ENCODE measurements at regions not wholly inside any gene's neighbourhood (a gene's known extent, or its start where the extent isn't known, plus 50 kb on each side); places are given as distances from the start of the nearest gene placed in this dataset.

DNA sequence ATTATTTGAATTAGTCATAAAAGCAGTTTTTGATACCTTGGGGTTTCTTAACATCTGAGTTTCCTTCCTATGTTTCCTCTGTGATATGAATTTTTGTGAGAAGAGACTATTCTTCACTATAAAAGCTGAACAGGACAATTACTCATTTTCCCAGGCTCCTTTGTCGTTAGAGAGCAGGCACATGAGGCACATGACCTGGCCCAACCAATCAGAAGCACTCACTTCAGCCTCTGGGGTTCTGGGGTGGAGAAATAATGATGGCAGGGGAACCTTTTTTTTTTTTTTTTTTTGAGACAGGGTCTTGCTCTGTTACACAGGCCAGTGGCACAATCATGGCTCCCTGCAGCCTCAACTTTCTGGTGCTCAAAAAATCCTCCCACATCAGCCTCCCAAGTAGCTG lies 145.5 kb upstream of the ASIC2 start:
- no peaks in the 10 kb centered on the region for H3K27me3 ChIP-seq (ENCODE audit: control insufficient read depth, insufficient read depth, low read length, poor library complexity, severe bottlenecking)
- peaks cover 4% of the 10 kb centered on the region for H3K9me3 ChIP-seq (ENCODE audit: control insufficient read depth, low read length)
- WGBS, 2 experiments: 83% methylated on average over 1 of the region's 1 CpG; no CpG with 5 or more reads in 1 of the 2 experiments
- H3K4me3 ChIP-seq (ENCODE audit: insufficient read depth, low read depth, low read length): no peak overlapping the region
- no peaks in the 10 kb centered on the region for H3K4me1 ChIP-seq (ENCODE audit: control insufficient read depth, insufficient read depth, low read length)
- H3K27ac ChIP-seq (ENCODE audit: insufficient read depth, low read depth, low read length, poor library complexity, severe bottlenecking): no peak overlapping the region
- no peaks in the 10 kb centered on the region for H3K36me3 ChIP-seq (ENCODE audit: control insufficient read depth, insufficient read depth, low read length)

- Histone ChIP-seq H3K27me3 (ENCODE audit: control insufficient read depth, insufficient read depth, low read length, poor library complexity, severe bottlenecking) (no peaks in the 10 kb centered on the region), H3K4me1 (ENCODE audit: control insufficient read depth, insufficient read depth, low read length) (no peaks in the 10 kb centered on the region), H3K4me3 (ENCODE audit: insufficient read depth, low read depth, low read length) (no peak overlapping the region), H3K36me3 (ENCODE audit: control insufficient read depth, insufficient read depth, low read length) (no peaks in the 10 kb centered on the region), H3K9me3 (ENCODE audit: control insufficient read depth, low read length) (peaks cover 4% of the 10 kb centered on the region), H3K27ac (ENCODE audit: insufficient read depth, low read depth, low read length, poor library complexity, severe bottlenecking) (no peak overlapping the region)
- WGBS, 2 experiments: 93% methylated on average over 1 of the region's 1 CpG; no CpG with 5 or more reads in 1 of the 2 experiments
Measured at GRCh38 chr17:33442320-33442719, 149.2 kb upstream of the ASIC2 start.

DNA sequence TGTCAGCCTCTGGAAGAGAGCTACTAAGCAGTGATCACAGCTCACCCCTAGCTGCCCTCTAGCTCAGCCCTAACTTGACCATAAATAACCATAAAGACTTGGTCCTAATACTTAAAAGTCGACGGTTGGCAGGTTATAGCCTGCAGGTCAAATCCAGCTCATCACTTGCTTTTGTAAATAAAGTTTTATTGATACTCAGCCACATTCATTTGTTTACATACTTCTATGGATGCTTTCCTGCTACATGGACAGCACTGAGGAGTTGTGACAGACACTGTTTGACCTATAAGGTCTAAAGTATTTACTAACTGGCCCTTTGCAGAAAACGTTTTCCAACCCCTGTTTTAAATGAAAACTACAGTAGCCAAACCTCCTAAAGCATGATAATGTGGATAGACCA lies 151.6 kb upstream of the ASIC2 start:
- no peak overlapping the region for H3K4me3 ChIP-seq (ENCODE audit: insufficient read depth, low read depth, low read length)
- H3K4me1 ChIP-seq (ENCODE audit: control insufficient read depth, insufficient read depth, low read length): no peaks in the 10 kb centered on the region
- H3K27me3 ChIP-seq (ENCODE audit: control insufficient read depth, insufficient read depth, low read length, poor library complexity, severe bottlenecking): no peaks in the 10 kb centered on the region
- H3K36me3 ChIP-seq (ENCODE audit: control insufficient read depth, insufficient read depth, low read length): no peaks in the 10 kb centered on the region
- WGBS, 2 experiments: 88 to 97% methylated on average over 3 of the region's 3 CpGs
- H3K9me3 ChIP-seq (ENCODE audit: control insufficient read depth, low read length): peaks cover 4% of the 10 kb centered on the region
- no peak overlapping the region for H3K27ac ChIP-seq (ENCODE audit: insufficient read depth, low read depth, low read length, poor library complexity, severe bottlenecking)

- no peaks in the 10 kb centered on the region for H3K4me1 ChIP-seq (ENCODE audit: control insufficient read depth, insufficient read depth, low read length)
- no peaks in the 10 kb centered on the region for H3K27me3 ChIP-seq (ENCODE audit: control insufficient read depth, insufficient read depth, low read length, poor library complexity, severe bottlenecking)
- 83 to 84% methylated on average over 5 of the region's 5 CpGs for WGBS, 2 experiments
- H3K4me3 ChIP-seq (ENCODE audit: insufficient read depth, low read depth, low read length): no peak overlapping the region
- H3K36me3 ChIP-seq (ENCODE audit: control insufficient read depth, insufficient read depth, low read length): no peaks in the 10 kb centered on the region
- H3K27ac ChIP-seq (ENCODE audit: insufficient read depth, low read depth, low read length, poor library complexity, severe bottlenecking): no peak overlapping the region
- peaks cover 4% of the 10 kb centered on the region for H3K9me3 ChIP-seq (ENCODE audit: control insufficient read depth, low read length)
Measured at GRCh38 chr17:33447090-33447489, 154.0 kb upstream of the ASIC2 start.

DNA sequence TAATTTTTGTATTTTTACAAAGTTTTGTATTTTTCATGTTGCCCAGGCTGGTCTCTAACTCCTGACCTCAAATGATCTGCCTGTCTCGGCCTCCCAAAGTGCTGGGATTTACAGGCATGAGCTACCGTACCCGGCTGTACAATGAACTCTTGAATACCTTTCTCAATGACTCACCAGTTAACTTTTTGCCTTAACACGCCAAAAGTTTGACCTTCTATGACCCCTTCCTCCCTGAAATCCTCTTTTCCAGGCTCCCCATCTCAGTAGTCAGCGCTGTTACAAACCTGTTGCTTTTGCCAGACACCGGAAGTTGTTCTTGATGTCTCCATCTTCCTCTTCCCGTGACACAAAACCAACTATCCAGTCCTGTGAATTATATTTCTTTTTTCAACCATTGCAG lies 158.1 kb upstream of the ASIC2 start:
- Histone ChIP-seq H3K4me3 (ENCODE audit: insufficient read depth, low read depth, low read length) (no peak overlapping the region), H3K27ac (ENCODE audit: insufficient read depth, low read depth, low read length, poor library complexity, severe bottlenecking) (no peak overlapping the region), H3K4me1 (ENCODE audit: control insufficient read depth, insufficient read depth, low read length) (peaks cover 8% of the 10 kb centered on the region), H3K9me3 (ENCODE audit: control insufficient read depth, low read length) (no peaks in the 10 kb centered on the region), H3K36me3 (ENCODE audit: control insufficient read depth, insufficient read depth, low read length) (no peaks in the 10 kb centered on the region), H3K27me3 (ENCODE audit: control insufficient read depth, insufficient read depth, low read length, poor library complexity, severe bottlenecking) (no peaks in the 10 kb centered on the region)
- WGBS, 2 experiments: 72 to 76% methylated on average over 7 of the region's 7 CpGs

GRCh38 chr17:33457477-33457876 lies 164.4 kb upstream of the ASIC2 start:
- WGBS, 2 experiments: 100% methylated on average over 1 of the region's 1 CpG
- H3K36me3 ChIP-seq (ENCODE audit: control insufficient read depth, insufficient read depth, low read length): no peaks in the 10 kb centered on the region
- H3K9me3 ChIP-seq (ENCODE audit: control insufficient read depth, low read length): no peaks in the 10 kb centered on the region
- no peak overlapping the region for H3K4me3 ChIP-seq (ENCODE audit: insufficient read depth, low read depth, low read length)
- peaks cover 8% of the 10 kb centered on the region for H3K4me1 ChIP-seq (ENCODE audit: control insufficient read depth, insufficient read depth, low read length)
- no peaks in the 10 kb centered on the region for H3K27me3 ChIP-seq (ENCODE audit: control insufficient read depth, insufficient read depth, low read length, poor library complexity, severe bottlenecking)
- no peak overlapping the region for H3K27ac ChIP-seq (ENCODE audit: insufficient read depth, low read depth, low read length, poor library complexity, severe bottlenecking)

DNA sequence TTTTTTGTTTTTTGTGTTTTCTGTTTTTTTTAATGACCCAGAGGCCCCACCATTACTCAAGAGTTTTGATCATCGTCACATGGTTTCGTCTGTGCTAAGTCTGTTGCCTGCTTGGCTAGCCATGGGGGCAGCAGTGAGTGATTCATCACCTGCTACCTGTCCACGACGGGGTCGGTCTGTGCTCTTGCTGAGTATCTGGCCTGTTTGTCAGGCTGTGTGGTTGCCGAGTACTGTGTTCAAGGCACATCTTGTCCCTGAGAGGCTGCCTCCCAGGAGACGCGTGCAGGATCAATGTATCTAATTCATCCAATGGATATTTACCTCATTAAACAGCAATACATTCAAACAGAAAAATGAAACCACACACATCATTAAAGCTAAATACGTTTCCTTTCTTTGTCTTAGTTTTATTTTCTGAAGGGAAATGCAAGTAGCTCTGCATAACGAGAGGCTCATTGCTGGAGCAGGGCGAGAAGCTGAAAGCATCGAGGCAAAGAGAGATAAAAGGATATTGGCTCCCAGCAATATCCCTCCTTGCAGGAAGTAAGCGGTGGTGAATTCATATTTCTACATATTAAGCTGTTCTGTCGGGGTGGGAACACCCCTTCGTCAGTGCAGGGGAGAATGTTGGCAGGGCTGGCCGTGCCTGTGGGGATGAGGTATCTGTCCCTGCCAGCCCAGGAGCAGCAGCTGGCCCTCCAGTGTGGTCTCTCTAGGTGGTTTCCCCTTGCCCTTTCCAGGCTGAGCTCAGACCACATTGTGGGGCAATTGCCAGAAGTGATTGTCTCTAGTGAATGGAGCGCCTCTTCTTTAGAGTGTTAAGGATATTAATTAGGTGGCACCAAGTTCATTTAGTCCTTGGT lies 166.2 kb upstream of the ASIC2 start:
- Histone ChIP-seq H3K36me3 (ENCODE audit: control insufficient read depth, insufficient read depth, low read length) (no peaks in the 10 kb centered on the region), H3K9me3 (ENCODE audit: control insufficient read depth, low read length) (no peaks in the 10 kb centered on the region), H3K4me3 (ENCODE audit: insufficient read depth, low read depth, low read length) (no peak overlapping the region), H3K27me3 (ENCODE audit: control insufficient read depth, insufficient read depth, low read length, poor library complexity, severe bottlenecking) (no peaks in the 10 kb centered on the region), H3K4me1 (ENCODE audit: control insufficient read depth, insufficient read depth, low read length) (no peaks in the 10 kb centered on the region), H3K27ac (ENCODE audit: insufficient read depth, low read depth, low read length, poor library complexity, severe bottlenecking) (no peak overlapping the region)
- 87% methylated on average over 17 of the region's 17 CpGs for WGBS, 2 experiments

GRCh38 chr17:33460781-33461450 lies 167.8 kb upstream of the ASIC2 start:
- Histone ChIP-seq H3K4me3 (ENCODE audit: insufficient read depth, low read depth, low read length) (no peak overlapping the region), H3K27ac (ENCODE audit: insufficient read depth, low read depth, low read length, poor library complexity, severe bottlenecking) (no peak overlapping the region), H3K36me3 (ENCODE audit: control insufficient read depth, insufficient read depth, low read length) (no peaks in the 10 kb centered on the region), H3K4me1 (ENCODE audit: control insufficient read depth, insufficient read depth, low read length) (no peaks in the 10 kb centered on the region), H3K9me3 (ENCODE audit: control insufficient read depth, low read length) (no peaks in the 10 kb centered on the region), H3K27me3 (ENCODE audit: control insufficient read depth, insufficient read depth, low read length, poor library complexity, severe bottlenecking) (no peaks in the 10 kb centered on the region)
- 91 to 93% methylated on average over 4 of the region's 4 CpGs for WGBS, 2 experiments

DNA sequence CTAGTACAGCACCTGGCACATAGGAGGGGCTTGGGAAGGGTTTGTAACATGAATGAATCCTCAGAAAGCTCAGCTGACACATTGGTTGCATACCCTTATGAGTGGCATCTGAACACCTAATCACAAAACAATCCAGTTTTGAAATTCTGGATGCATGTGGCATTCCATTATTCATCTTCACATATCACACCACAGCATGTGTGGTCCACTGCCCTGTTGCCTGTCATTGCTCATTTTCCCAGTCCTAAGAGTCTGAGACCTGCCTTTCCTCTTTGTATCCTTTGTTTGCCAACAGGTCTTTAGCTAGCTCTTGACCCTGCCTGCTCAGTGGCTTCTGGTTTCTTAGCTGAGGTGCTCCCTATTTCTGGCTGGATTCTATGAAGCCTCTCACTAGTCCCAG lies 170.8 kb upstream of the ASIC2 start:
- Histone ChIP-seq H3K27me3 (ENCODE audit: control insufficient read depth, insufficient read depth, low read length, poor library complexity, severe bottlenecking) (no peaks in the 10 kb centered on the region), H3K4me3 (ENCODE audit: insufficient read depth, low read depth, low read length) (no peak overlapping the region), H3K9me3 (ENCODE audit: control insufficient read depth, low read length) (no peaks in the 10 kb centered on the region), H3K4me1 (ENCODE audit: control insufficient read depth, insufficient read depth, low read length) (no peaks in the 10 kb centered on the region), H3K36me3 (ENCODE audit: control insufficient read depth, insufficient read depth, low read length) (no peaks in the 10 kb centered on the region), H3K27ac (ENCODE audit: insufficient read depth, low read depth, low read length, poor library complexity, severe bottlenecking) (no peak overlapping the region)

- H3K27me3 ChIP-seq (ENCODE audit: control insufficient read depth, insufficient read depth, low read length, poor library complexity, severe bottlenecking): no peaks in the 10 kb centered on the region
- no peaks in the 10 kb centered on the region for H3K4me1 ChIP-seq (ENCODE audit: control insufficient read depth, insufficient read depth, low read length)
- no peaks in the 10 kb centered on the region for H3K9me3 ChIP-seq (ENCODE audit: control insufficient read depth, low read length)
- no peak overlapping the region for H3K4me3 ChIP-seq (ENCODE audit: insufficient read depth, low read depth, low read length)
- H3K27ac ChIP-seq (ENCODE audit: insufficient read depth, low read depth, low read length, poor library complexity, severe bottlenecking): no peak overlapping the region
- no peaks in the 10 kb centered on the region for H3K36me3 ChIP-seq (ENCODE audit: control insufficient read depth, insufficient read depth, low read length)
Measured at GRCh38 chr17:33464669-33465280, 171.7 kb upstream of the ASIC2 start.
